HG03432 (cell line): ENCODE measurements at regions not wholly inside any gene's neighbourhood (a gene's known extent, or its start where the extent isn't known, plus 50 kb on each side); places are given as distances from the start of the nearest gene placed in this dataset.
"Not testable (repeated sequence)": the region's sequence is repeated elsewhere in the genome, so short reads cannot be mapped to it uniquely, and the experiment has no call there.

Source experiments
- ATAC-seq: cut with Tn5 transposase; IDR thresholded peaks from one replicate; pipeline ENCODE4 v1.9.1; 2021; ENCODE audit warnings: mild to moderate bottlenecking, moderate library complexity; ENCODE audit not compliant: unreplicated experiment

- no peak for ATAC-seq
Measured at GRCh38 chrX:39427492-39427891, 626.2 kb downstream of the MID1IP1 start.

GRCh38 chrX:39427906-39428305 lies 626.6 kb downstream of the MID1IP1 start:
- ATAC-seq, result no peak

GRCh38 chrX:39430551-39430950 lies 629.3 kb downstream of the MID1IP1 start:
- ATAC-seq, result no peak

GRCh38 chrX:39431893-39432292 lies 630.6 kb downstream of the MID1IP1 start:
- ATAC-seq, result no peak

- ATAC-seq, result not testable (repeated sequence)
Measured at GRCh38 chrX:39434671-39435070, 633.4 kb downstream of the MID1IP1 start.

- not testable (repeated sequence) for ATAC-seq
Measured at GRCh38 chrX:39436538-39436937, 635.3 kb downstream of the MID1IP1 start.

GRCh38 chrX:39437670-39438441 lies 636.6 kb downstream of the MID1IP1 start:
- no peak for ATAC-seq

- no peak for ATAC-seq
Measured at GRCh38 chrX:39438603-39439602, 637.6 kb downstream of the MID1IP1 start.

- peak; percentile 75 for ATAC-seq
Measured at GRCh38 chrX:39439906-39440798, 638.9 kb downstream of the MID1IP1 start.

- peak; percentile 22 for ATAC-seq
Measured at GRCh38 chrX:39440799-39441284, 639.6 kb downstream of the MID1IP1 start.

GRCh38 chrX:39442332-39442731 lies 641.1 kb downstream of the MID1IP1 start:
- peak; percentile 57 for ATAC-seq

GRCh38 chrX:39443240-39443639 lies 642.0 kb downstream of the MID1IP1 start:
- ATAC-seq, result no peak

GRCh38 chrX:39445336-39445735 lies 644.1 kb downstream of the MID1IP1 start:
- no peak for ATAC-seq

GRCh38 chrX:39449352-39449751 lies 648.1 kb downstream of the MID1IP1 start:
- no peak for ATAC-seq

- ATAC-seq, result no peak
Measured at GRCh38 chrX:39450234-39450977, 647.4 kb downstream of the BCOR start.

GRCh38 chrX:39451046-39451445 lies 646.7 kb downstream of the BCOR start:
- ATAC-seq, result no peak

- ATAC-seq, result no peak
Measured at GRCh38 chrX:39452401-39452800, 645.4 kb downstream of the BCOR start.

- ATAC-seq, result no peak
Measured at GRCh38 chrX:39453889-39454621, 643.7 kb downstream of the BCOR start.
